Hepatocyte (in vitro differentiated cells): ENCODE measurements at regions not wholly inside any gene's neighbourhood (a gene's known extent, or its start where the extent isn't known, plus 50 kb on each side); places are given as distances from the start of the nearest gene placed in this dataset.

ENCODE experiments used
- DNase-seq: peaks from one replicate; pipeline ENCODE4 v3.0.0-alpha.2; 2016; ENCODE audit warnings: low spot score
- H2AFZ ChIP-seq: fragments of 200-600 bp; sonication (generic); 2 replicates; pipeline ENCODE4 v1.6.0; 2016; ENCODE audit warnings: antibody characterized with exemption, mild to moderate bottlenecking
- H3K27ac ChIP-seq: fragments of 200-600 bp; sonication (generic); 2 replicates; pipeline ENCODE4 v1.5.1; 2016; ENCODE audit warnings: mild to moderate bottlenecking
- H3K27me3 ChIP-seq: fragments of 200-600 bp; sonication (generic); 2 replicates; pipeline ENCODE4 v1.6.1; 2016
- H3K36me3 ChIP-seq: fragments of 200-600 bp; sonication (generic); replicated peaks from 2 replicates; pipeline ENCODE4 v1.5.1; 2016; ENCODE audit warnings: low read depth; ENCODE audit not compliant: insufficient read depth
- H3K4me1 ChIP-seq: fragments of 200-600 bp; sonication (generic); 2 replicates; pipeline ENCODE4 v1.5.1; 2016; ENCODE audit warnings: mild to moderate bottlenecking, moderate library complexity; ENCODE audit not compliant: insufficient read depth
- H3K4me2 ChIP-seq: fragments of 200-600 bp; sonication (generic); 2 replicates; pipeline ENCODE4 v1.6.0; 2016
- H3K4me3 ChIP-seq: fragments of 200-600 bp; sonication (generic); 2 replicates; pipeline ENCODE4 v1.5.1; 2016; ENCODE audit warnings: mild to moderate bottlenecking
- H3K79me2 ChIP-seq: fragments of 200-600 bp; sonication (generic); 2 replicates; pipeline ENCODE4 v1.6.0; 2017; ENCODE audit warnings: mild to moderate bottlenecking
- H3K9me2 ChIP-seq: fragments of 200-600 bp; sonication (generic); replicated peaks from 2 replicates; pipeline ENCODE4 v1.6.0; 2017; ENCODE audit warnings: mild to moderate bottlenecking; ENCODE audit not compliant: insufficient read depth
- H3K9me3 ChIP-seq: fragments of 200-600 bp; sonication (generic); 2 replicates; pipeline ENCODE4 v1.5.1; 2016; ENCODE audit warnings: low read depth, mild to moderate bottlenecking
- H4K20me1 ChIP-seq: fragments of 200-600 bp; sonication (generic); 2 replicates; pipeline ENCODE4 v1.6.0; 2016; ENCODE audit warnings: mild to moderate bottlenecking; ENCODE audit not compliant: insufficient read depth, poor library complexity, severe bottlenecking
- CTCF ChIP-seq: fragments of 200-600 bp; sonication (generic); IDR thresholded peaks from 2 replicates; pipeline ENCODE4 v1.5.1; 2016; ENCODE audit warnings: antibody characterized with exemption, mild to moderate bottlenecking; ENCODE audit not compliant: poor library complexity
- EZH2 ChIP-seq: fragments of 200-600 bp; sonication (generic); IDR thresholded peaks from 2 replicates; pipeline ENCODE4 v1.6.1; 2016; ENCODE audit warnings: antibody characterized with exemption, mild to moderate bottlenecking, borderline replicate concordance
- EZH2phosphoT487 ChIP-seq: fragments of 200-600 bp; sonication (generic); IDR thresholded peaks from one replicate; pipeline ENCODE4 v1.6.1; 2018; ENCODE audit warnings: antibody characterized with exemption, mild to moderate bottlenecking, low read depth, moderate library complexity; ENCODE audit not compliant: unreplicated experiment, severe bottlenecking
- WGBS: methylation state at CpG from one replicate; pipeline ENCODE4 v1.1.6; 2016; ENCODE audit warnings: low lambda C conversion rate; ENCODE audit errors: missing lambda C conversion rate; 5-methylcytosine and 5-hydroxymethylcytosine counted together

GRCh38 chr14:71190770-71191374 is 283.6 kb downstream of the PCNX1 start:
- H2AFZ ChIP-seq = no peak overlapping the region
- H3K4me2 ChIP-seq = no peak overlapping the region
- WGBS = 82% methylated on average over 5 of the region's 5 CpGs
- H3K4me1 ChIP-seq = peaks cover 12% of the 10 kb centered on the region
- H3K9me3 ChIP-seq = no peaks in the 10 kb centered on the region
- no peak for TF ChIP-seq CTCF
- no peak for TF ChIP-seq EZH2
- TF ChIP-seq EZH2phosphoT487 = no peak
- no peaks in the 10 kb centered on the region for H3K36me3 ChIP-seq
- no peaks in the 10 kb centered on the region for H3K79me2 ChIP-seq
- DNase-seq = no peak
- no peak overlapping the region for H3K4me3 ChIP-seq
- H3K9me2 ChIP-seq = no peaks in the 10 kb centered on the region
- H4K20me1 ChIP-seq = no peaks in the 10 kb centered on the region
- no peaks in the 10 kb centered on the region for H3K27me3 ChIP-seq
- H3K27ac ChIP-seq = no peak overlapping the region

- Histone ChIP-seq H3K79me2 (no peaks in the 10 kb centered on the region), H4K20me1 (no peaks in the 10 kb centered on the region), H3K4me1 (no peaks in the 10 kb centered on the region), H3K9me3 (no peaks in the 10 kb centered on the region), H3K27me3 (no peaks in the 10 kb centered on the region), H3K4me2 (no peak overlapping the region), H2AFZ (no peak overlapping the region), H3K9me2 (no peaks in the 10 kb centered on the region), H3K4me3 (no peak overlapping the region), H3K36me3 (no peaks in the 10 kb centered on the region), H3K27ac (no peak overlapping the region)
- DNase-seq = no peak
- TF ChIP-seq CTCF (no peak), EZH2phosphoT487 (no peak), EZH2 (no peak)
- 9% methylated on average over 1 of the region's 1 CpG for WGBS
Observed at GRCh38 chr14:71193663-71194062, 286.4 kb downstream of the PCNX1 start.

GRCh38 chr14:71194251-71194650 is 287.0 kb downstream of the PCNX1 start:
- Histone ChIP-seq H3K79me2 (no peaks in the 10 kb centered on the region), H3K4me3 (no peak overlapping the region), H3K9me2 (no peaks in the 10 kb centered on the region), H3K4me2 (no peak overlapping the region), H3K4me1 (no peaks in the 10 kb centered on the region), H4K20me1 (no peaks in the 10 kb centered on the region), H3K27ac (no peak overlapping the region), H3K9me3 (no peaks in the 10 kb centered on the region), H3K27me3 (no peaks in the 10 kb centered on the region), H2AFZ (no peak overlapping the region), H3K36me3 (no peaks in the 10 kb centered on the region)
- no peak for TF ChIP-seq EZH2
- TF ChIP-seq CTCF = no peak
- TF ChIP-seq EZH2phosphoT487 = no peak
- 90% methylated on average over 1 of the region's 1 CpG for WGBS
- DNase-seq = no peak

- Histone ChIP-seq H3K27ac (no peak overlapping the region), H3K9me2 (no peaks in the 10 kb centered on the region), H3K27me3 (no peaks in the 10 kb centered on the region), H3K4me2 (no peak overlapping the region), H3K9me3 (no peaks in the 10 kb centered on the region), H3K79me2 (no peaks in the 10 kb centered on the region), H4K20me1 (no peaks in the 10 kb centered on the region), H3K4me3 (no peak overlapping the region), H3K36me3 (no peaks in the 10 kb centered on the region), H2AFZ (no peak overlapping the region), H3K4me1 (no peaks in the 10 kb centered on the region)
- DNase-seq = no peak
- no peak for TF ChIP-seq EZH2phosphoT487
- WGBS = 72% methylated on average over 6 of the region's 6 CpGs
Observed at GRCh38 chr14:71196921-71197320, 289.7 kb downstream of the PCNX1 start.
